NCI-H1436 (cell line): ENCODE measurements at regions not wholly inside any gene's neighbourhood (a gene's known extent, or its start where the extent isn't known, plus 50 kb on each side); places are given as distances from the start of the nearest gene placed in this dataset.

Experiments used
- DNase-seq: peaks from one replicate; lab custom pipeline; 2025; lab: John Stamatoyannopoulos, UW

DNA sequence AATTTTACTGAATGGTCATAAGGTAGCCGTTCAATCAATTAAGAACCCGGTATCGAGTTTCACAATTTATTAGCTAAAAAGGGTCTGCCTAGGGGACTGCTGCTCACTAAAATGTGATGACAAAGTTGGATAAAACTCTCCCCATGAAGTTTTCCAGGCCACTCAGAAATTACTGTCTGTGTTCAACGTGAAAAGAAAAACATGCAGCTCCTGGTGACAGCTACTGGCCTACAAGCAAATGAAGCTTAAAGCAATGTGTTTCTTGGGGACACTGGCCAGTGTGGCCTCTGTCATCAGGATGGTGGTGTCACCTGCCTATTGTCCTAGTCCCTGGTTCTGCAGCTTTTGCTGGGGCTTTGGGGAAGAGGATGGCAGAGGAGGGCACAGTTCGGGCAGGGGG lies 222.6 kb downstream of the WDR11 start:
- no peak for DNase-seq

- no peak for DNase-seq
Observed at GRCh38 chr10:121076776-121077715, 225.9 kb downstream of the WDR11 start.

DNA sequence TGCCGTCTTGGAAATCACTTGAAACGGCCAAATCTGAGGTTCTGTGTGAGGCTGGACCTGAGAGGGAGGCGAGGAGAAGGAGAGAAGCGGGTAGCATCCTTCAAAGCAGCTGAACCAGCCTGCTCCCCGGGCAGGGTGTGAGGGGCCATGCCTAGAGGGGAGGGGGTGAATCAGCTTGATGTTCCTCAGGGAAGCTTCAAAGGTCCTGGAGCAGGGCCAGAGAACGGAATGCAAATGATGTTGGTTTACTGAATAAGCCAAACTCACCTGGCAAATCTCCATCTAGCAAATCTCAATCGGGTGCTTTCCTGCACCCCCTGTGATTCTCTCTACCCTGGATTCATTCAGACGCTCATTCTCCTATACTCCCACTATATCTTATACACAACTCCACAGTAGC lies 226.9 kb downstream of the WDR11 start:
- DNase-seq: no peak

DNA sequence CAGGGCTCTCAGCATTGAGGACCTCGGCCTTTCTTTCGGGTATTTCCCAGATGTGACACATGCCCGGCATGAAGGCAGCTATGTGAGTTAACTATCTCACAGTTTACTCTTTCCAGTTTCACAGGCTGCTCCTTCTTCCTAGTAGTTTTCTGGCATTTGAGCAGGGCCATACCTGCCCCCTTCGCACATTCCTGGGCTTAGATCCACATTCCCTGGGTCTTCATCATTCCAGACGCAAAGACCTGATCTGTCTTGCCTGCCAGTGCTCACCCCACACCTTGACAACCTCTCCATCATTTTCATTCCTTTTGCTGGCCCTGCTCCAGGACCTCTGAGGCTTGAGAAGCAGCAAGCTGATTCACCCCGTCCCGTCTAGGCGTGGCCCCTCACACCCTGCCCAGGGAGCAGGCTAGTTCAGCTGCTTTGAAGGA lies 227.5 kb downstream of the WDR11 start:
- DNase-seq: no peak

- no peak for DNase-seq
Observed at GRCh38 chr10:121079226-121079625, 228.1 kb downstream of the WDR11 start.

GRCh38 chr10:121080281-121080891 lies 229.2 kb downstream of the WDR11 start:
- no peak for DNase-seq

GRCh38 chr10:121081306-121081705 lies 230.1 kb downstream of the WDR11 start:
- no peak for DNase-seq

DNA sequence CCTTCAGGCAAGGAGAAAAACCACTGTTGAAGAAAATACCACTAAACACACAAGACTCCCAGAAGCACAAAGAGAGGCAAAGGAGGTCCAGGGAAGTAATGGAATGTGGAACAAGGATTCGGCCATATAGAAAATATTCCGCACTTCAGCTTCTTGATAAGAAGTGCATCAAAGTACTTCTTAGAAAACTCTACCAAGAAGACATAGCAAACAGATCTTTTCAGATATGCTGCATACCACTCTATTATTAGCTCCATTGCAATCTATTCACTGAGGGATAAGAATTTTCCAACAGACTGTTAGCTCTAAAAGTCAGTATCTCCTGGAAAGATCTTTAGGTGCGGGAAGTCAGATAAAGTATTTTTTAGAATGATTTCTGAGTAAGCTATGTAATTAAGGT lies 231.8 kb downstream of the WDR11 start:
- DNase-seq: no peak

GRCh38 chr10:121084016-121084674 lies 233.0 kb downstream of the WDR11 start:
- DNase-seq: no peak

- no peak for DNase-seq
Observed at GRCh38 chr10:121084675-121085070, 233.5 kb downstream of the WDR11 start.

DNA sequence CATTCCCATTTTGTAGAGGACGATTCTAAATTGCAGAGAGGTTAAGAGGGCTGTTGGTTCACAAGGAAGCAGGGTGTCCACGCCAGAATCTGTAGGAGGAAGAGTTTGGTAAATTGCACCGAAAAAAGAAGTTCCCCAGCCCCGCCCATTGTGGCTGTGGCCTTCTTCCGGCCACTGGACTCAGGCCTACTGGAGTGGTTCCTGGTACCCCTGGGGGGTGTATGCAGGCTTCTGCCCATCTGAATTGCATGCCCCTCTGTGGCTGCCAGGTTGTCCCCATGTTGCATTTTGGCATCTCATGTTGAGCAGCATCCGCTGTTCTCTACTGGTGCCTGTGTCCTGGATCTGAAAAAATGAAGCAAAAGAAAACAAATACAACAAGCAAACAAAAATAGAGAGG lies 234.2 kb downstream of the WDR11 start:
- no peak for DNase-seq

GRCh38 chr10:121087129-121087528 lies 236.0 kb downstream of the WDR11 start:
- no peak for DNase-seq

DNA sequence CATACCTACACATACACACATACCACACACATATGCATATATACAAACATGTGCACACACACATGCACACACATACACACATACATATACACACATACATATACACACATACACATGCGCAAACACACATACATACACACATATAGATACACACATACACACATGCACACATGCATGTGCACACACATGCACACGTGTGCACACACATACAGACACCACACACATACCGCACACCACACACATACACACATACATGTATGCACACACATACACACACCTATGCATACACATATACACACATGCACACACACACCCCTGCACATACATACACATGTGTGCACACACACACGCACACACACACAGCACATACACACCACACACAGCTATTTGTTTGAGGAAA lies 236.5 kb downstream of the WDR11 start:
- DNase-seq: no peak

GRCh38 chr10:121088524-121088923 lies 237.4 kb downstream of the WDR11 start:
- DNase-seq: no peak

- DNase-seq: no peak
Observed at GRCh38 chr10:121089434-121089833, 238.3 kb downstream of the WDR11 start.

DNA sequence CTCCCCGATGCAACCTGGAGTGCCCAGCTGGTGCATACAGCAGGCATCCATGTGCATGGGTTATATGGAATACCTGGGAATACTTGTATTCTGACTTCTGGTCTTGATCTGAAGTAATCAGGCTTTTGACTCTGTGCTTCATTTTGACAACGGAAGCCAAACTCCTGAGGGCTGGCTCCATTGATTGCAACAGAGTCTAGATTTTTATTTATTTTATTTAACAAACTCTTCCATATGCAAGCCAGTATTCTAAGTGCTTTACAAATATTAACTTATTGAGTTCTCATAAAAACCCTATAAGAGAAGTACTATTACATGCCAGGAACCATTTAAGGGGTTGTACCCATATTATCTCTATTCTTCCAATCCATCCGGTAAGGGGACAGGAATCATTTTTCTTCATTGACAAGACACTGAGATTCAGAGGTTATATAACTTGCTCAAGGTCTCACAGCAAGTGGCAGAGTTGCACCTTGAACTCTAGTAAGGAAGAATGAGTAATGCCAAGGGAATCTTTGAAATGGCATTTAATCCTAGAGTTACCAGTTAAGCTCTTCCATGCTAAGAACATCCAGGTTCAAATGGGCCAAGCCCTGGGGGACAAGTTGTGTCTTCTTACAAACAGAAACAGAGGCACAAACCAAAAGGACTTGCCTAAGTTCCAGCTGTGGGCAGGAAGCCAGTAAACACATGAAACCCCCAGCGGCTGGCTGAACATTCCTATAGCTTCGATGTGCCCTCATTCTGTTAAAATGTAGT lies 241.0 kb downstream of the WDR11 start:
- no peak for DNase-seq

- DNase-seq: no peak
Observed at GRCh38 chr10:121092720-121093095, 241.5 kb downstream of the WDR11 start.

DNA sequence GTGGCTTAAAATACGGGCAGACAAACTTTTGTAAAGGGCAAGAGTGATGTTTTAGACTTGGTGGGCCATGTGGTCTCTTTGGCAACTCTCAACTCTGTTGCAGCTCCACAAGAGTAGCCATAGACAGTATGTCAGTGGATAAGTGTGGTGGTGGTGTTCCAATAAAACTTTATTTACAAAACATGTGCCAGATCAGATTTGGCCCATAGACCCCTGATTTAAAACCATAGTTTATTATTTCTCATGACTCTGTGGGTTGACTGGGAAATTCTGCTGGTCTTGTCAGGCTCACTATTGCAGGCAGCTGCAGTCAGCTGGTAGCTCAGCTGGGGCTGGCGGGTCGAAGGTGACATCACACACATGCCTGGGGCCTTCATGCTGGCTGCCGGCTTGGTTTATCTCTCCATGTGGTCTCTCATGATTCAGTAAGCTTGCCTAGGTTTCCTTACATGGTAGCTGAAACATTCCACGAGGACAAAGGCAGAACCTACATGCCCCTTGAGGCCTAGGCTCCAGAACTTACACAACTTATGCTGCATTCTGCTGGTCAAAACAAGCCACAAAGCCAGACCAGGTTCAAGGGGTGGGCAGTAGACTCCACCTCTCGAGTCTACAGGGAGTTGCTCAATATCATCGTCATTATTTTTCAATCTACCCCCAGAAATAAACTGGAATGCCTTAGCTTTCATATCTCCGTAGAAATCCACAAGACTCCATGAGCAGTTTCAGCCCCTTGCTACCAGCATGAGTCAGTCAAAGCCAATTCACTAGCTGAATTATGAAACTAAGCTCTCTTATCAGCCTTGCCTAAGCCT lies 245.7 kb downstream of the WDR11 start:
- DNase-seq: no peak

- DNase-seq: no peak
Observed at GRCh38 chr10:121098211-121098610, 247.0 kb downstream of the WDR11 start.

DNA sequence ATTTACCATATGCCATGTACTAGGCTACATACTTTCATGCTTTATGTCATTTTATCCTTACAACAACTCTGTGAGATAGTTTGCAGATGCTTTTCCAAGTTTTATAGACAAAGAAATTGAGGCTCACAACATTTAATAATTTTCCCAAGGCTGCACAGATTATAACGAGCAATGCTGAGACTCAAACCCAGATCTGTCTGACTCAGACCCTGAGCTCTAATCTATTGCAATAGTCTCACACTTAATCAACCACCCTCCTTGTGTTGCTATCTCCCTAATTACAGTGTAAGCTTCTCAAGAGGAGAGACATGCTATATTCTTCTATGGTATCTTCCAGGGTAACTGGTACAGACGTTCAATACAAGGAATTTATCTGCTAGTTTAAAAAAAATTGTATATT lies 247.6 kb downstream of the WDR11 start:
- DNase-seq: no peak

- no peak for DNase-seq
Observed at GRCh38 chr10:121099181-121099580, 248.0 kb downstream of the WDR11 start.
